Left ventricle myocardium inferior (tissue), 1 donor: ENCODE measurements at regions not wholly inside any gene's neighbourhood (a gene's known extent, or its start where the extent isn't known, plus 50 kb on each side); places are given as distances from the start of the nearest gene placed in this dataset.

ENCODE experiments used
- DNase-seq: peaks from one replicate; pipeline ENCODE4 v3.0.0-alpha.2; 2020
- H3K27ac ChIP-seq: fragments of 200-600 bp; replicated peaks from 2 replicates; pipeline ENCODE4 v1.8.0; 2021
- H3K27me3 ChIP-seq: fragments of 200-600 bp; 2 replicates; pipeline ENCODE4 v1.8.0; 2021; ENCODE audit warnings: low read depth
- H3K36me3 ChIP-seq: fragments of 200-600 bp; 2 replicates; pipeline ENCODE4 v1.8.0; 2021
- H3K4me1 ChIP-seq: fragments of 200-600 bp; 2 replicates; pipeline ENCODE4 v1.8.0; 2021
- H3K4me3 ChIP-seq: fragments of 200-600 bp; 2 replicates; pipeline ENCODE4 v1.8.0; 2021; ENCODE audit warnings: mild to moderate bottlenecking, moderate library complexity
- H3K9me3 ChIP-seq: fragments of 200-600 bp; replicated peaks from 2 replicates; pipeline ENCODE4 v1.8.0; 2021
- CTCF ChIP-seq: fragments of 200-600 bp; IDR thresholded peaks from 2 replicates; pipeline ENCODE4 v1.8.0; 2021; ENCODE audit warnings: antibody characterized with exemption, mild to moderate bottlenecking, borderline replicate concordance
- intact Hi-C: fragments of 100-400 bp; cut with micrococcal nuclease; formaldehyde crosslinking; loops from one replicate; pipeline ENCODE4 v1.11.0; 2022
- donor health status: DM: no; HTN: yes; CAD: no; lungs with severe emphysema.

- DNase-seq, result no peak
- no peaks in the 10 kb centered on the region for H3K9me3 ChIP-seq
Observed at GRCh38 chr1:193524616-193525015, 338.2 kb upstream of the B3GALT2 start.

GRCh38 chr1:193524021-193524420 is 337.6 kb upstream of the B3GALT2 start:
- Histone ChIP-seq H3K4me1 (no peaks in the 10 kb centered on the region), H3K27me3 (no peaks in the 10 kb centered on the region), H3K9me3 (no peaks in the 10 kb centered on the region), H3K4me3 (no peak overlapping the region), H3K27ac (no peak overlapping the region), H3K36me3 (no peaks in the 10 kb centered on the region)
- DNase-seq, result no peak
- intact Hi-C loops, result no loop called here
- TF ChIP-seq CTCF, result no peak

More at GRCh38 chr1:193524616-193525015, 338.2 kb upstream of the B3GALT2 start:
- intact Hi-C loops, result no loop called here
- H3K27me3 ChIP-seq, result no peaks in the 10 kb centered on the region
- H3K4me3 ChIP-seq, result no peak overlapping the region
- no peaks in the 10 kb centered on the region for H3K4me1 ChIP-seq
- no peak overlapping the region for H3K27ac ChIP-seq
- no peaks in the 10 kb centered on the region for H3K36me3 ChIP-seq
- no peak for TF ChIP-seq CTCF

GRCh38 chr1:193520472-193520871 is 334.1 kb upstream of the B3GALT2 start:
- intact Hi-C loops, result no loop called here

GRCh38 chr1:193519922-193520321 is 333.5 kb upstream of the B3GALT2 start:
- no peaks in the 10 kb centered on the region for H3K36me3 ChIP-seq
- H3K4me1 ChIP-seq, result no peaks in the 10 kb centered on the region
- intact Hi-C loops, result no loop called here
- no peaks in the 10 kb centered on the region for H3K9me3 ChIP-seq
- no peak for TF ChIP-seq CTCF
- H3K27me3 ChIP-seq, result no peaks in the 10 kb centered on the region
- no peak overlapping the region for H3K27ac ChIP-seq
- H3K4me3 ChIP-seq, result no peak overlapping the region
- DNase-seq, result no peak

More at GRCh38 chr1:193520472-193520871, 334.1 kb upstream of the B3GALT2 start:
- no peak overlapping the region for H3K4me3 ChIP-seq
- H3K9me3 ChIP-seq, result no peaks in the 10 kb centered on the region
- no peak for DNase-seq
- H3K36me3 ChIP-seq, result no peaks in the 10 kb centered on the region
- no peak for TF ChIP-seq CTCF
- H3K27me3 ChIP-seq, result no peaks in the 10 kb centered on the region
- H3K27ac ChIP-seq, result no peak overlapping the region
- no peaks in the 10 kb centered on the region for H3K4me1 ChIP-seq

- H3K9me3 ChIP-seq, result peaks cover 3% of the 10 kb centered on the region
- H3K27ac ChIP-seq, result no peak overlapping the region
- H3K36me3 ChIP-seq, result no peaks in the 10 kb centered on the region
- no peaks in the 10 kb centered on the region for H3K27me3 ChIP-seq
- intact Hi-C loops, result no loop called here
- no peak for TF ChIP-seq CTCF
- DNase-seq, result no peak
- no peaks in the 10 kb centered on the region for H3K4me1 ChIP-seq
- no peak overlapping the region for H3K4me3 ChIP-seq
Observed at GRCh38 chr1:193516755-193517388, 330.5 kb upstream of the B3GALT2 start.
